ENCODE measurements at regions not wholly inside any gene's neighbourhood (a gene's known extent, or its start where the extent isn't known, plus 50 kb on each side); places are given as distances from the start of the nearest gene placed in this dataset.

DNA sequence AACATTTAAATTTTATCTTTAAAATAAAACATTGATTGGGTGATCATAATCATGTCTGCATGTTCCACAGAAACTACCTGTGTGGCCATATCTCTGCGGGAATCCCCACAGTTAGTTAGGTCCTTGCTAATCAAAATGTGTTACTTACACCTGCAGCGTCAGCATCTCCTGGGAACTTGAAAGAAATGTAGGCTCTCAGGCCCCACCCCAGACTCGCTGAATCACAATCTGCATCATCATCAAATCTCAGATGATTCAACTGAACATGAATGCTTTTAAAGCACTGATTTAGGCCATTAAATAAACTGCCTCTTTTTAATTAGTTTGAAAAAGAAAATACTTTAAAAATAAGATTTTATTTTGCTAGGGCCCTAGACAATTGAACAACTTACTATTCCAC is 577.8 kb downstream of the PYDC2 start:
- ATAC-seq = no peak
- DNase-seq = no peak
- Histone ChIP-seq H3K9me3 (no peaks in the 10 kb centered on the region), H3K27ac (no peak overlapping the region), H3K4me3 (no peak overlapping the region), H3K27me3 (ENCODE audit: insufficient read depth in 3 of 3, low read length in 2 of 3) (peaks cover 0 to 2% (median 0%) of the 10 kb centered on the region in 3 donors), H3K36me3 (ENCODE audit: insufficient read depth in 1 of 2, low read depth in 1 of 2) (no peaks in the 10 kb centered on the region), H3K4me1 (no peaks in the 10 kb centered on the region)
- TF ChIP-seq, protein P1, sequence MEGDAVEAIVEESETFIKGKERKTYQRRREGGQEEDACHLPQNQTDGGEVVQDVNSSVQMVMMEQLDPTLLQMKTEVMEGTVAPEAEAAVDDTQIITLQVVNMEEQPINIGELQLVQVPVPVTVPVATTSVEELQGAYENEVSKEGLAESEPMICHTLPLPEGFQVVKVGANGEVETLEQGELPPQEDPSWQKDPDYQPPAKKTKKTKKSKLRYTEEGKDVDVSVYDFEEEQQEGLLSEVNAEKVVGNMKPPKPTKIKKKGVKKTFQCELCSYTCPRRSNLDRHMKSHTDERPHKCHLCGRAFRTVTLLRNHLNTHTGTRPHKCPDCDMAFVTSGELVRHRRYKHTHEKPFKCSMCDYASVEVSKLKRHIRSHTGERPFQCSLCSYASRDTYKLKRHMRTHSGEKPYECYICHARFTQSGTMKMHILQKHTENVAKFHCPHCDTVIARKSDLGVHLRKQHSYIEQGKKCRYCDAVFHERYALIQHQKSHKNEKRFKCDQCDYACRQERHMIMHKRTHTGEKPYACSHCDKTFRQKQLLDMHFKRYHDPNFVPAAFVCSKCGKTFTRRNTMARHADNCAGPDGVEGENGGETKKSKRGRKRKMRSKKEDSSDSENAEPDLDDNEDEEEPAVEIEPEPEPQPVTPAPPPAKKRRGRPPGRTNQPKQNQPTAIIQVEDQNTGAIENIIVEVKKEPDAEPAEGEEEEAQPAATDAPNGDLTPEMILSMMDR (IDR thresholded peaks at IDR 0.05) = no peak
- intact Hi-C loops (cut with DNase I) = no loop called here
- 62 to 68% (median 62%) methylated on average over 3 of the region's 3 CpGs for WGBS, 3 donors

DNA sequence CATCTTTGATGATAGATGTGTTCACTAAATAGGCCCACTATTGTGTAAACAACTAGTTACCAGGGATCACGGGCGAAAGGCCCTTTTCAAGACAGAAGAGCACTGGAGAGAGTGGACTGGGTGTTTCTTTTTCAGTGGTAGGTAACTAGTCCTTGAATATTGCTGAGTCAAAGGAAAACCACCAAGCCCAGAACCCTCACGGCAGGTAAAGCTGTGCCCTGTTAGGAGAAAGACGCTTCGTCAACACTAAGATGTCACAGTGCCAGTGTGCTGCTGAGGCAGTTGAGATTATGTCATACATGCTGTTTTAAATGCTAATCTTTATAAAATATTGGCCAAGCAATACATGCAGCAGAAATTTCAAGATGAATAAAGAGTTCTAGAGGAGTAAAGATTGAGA is 578.6 kb downstream of the PYDC2 start:
- Histone ChIP-seq H3K4me1 (no peaks in the 10 kb centered on the region), H3K36me3 (ENCODE audit: insufficient read depth in 1 of 2, low read depth in 1 of 2) (no peaks in the 10 kb centered on the region), H3K27me3 (ENCODE audit: insufficient read depth in 3 of 3, low read length in 2 of 3) (peaks cover 0 to 2% (median 0%) of the 10 kb centered on the region in 3 donors), H3K9me3 (no peaks in the 10 kb centered on the region), H3K4me3 (no peak overlapping the region), H3K27ac (no peak overlapping the region)
- ATAC-seq (no peak), DNase-seq (no peak)
- intact Hi-C loops (cut with DNase I) = no loop called here
- TF ChIP-seq, protein P1 (IDR thresholded peaks at IDR 0.05) = no peak
- WGBS, 3 donors = 27 to 79% (median 70%) methylated on average over 5 of the region's 5 CpGs

DNA sequence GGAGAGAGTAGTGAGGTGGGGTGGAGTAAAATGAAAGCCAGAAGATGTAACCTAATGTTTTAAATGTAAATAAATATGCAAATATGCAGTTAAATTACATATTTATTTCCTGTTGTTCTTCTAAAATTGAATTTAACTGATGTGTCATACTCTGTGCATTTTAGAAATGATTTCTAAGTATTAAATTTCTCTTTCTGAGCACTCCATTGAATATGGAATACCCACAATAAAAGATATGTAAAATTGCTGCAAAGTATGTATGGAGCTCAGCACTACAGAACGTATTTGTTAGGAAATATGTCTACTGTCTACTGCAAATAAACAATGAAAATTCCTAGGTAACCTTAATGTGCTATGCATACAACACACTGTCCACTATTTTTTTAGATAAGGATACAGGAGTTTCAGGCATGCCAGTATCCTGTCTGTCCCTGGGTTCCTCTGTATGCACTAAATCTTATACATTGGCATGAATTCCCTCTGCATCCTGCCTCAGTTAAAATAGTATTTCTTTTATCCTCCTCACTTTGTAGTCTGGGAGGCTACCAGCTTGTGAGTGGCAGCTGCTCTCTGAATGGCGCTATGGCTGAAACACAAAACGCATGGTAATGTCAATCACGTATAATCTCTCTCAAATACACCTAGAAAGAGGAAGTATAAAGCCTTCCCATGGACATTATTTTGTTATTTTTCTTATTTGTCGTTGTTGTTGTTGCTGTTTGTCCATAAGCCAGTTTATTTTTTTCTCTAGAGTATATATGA is 579.5 kb downstream of the PYDC2 start:
- DNase-seq (no peak), ATAC-seq (no peak)
- Histone ChIP-seq H3K4me3 (no peak overlapping the region), H3K4me1 (no peaks in the 10 kb centered on the region), H3K36me3 (ENCODE audit: insufficient read depth in 1 of 2, low read depth in 1 of 2) (no peaks in the 10 kb centered on the region), H3K27me3 (ENCODE audit: insufficient read depth in 3 of 3, low read length in 2 of 3) (peaks cover 0 to 2% (median 0%) of the 10 kb centered on the region in 3 donors), H3K27ac (no peak overlapping the region), H3K9me3 (no peaks in the 10 kb centered on the region)
- TF ChIP-seq, protein P1 (IDR thresholded peaks at IDR 0.05) = no peak
- WGBS, 3 donors = 68 to 81% (median 76%) methylated on average over 5 of the region's 5 CpGs
- intact Hi-C loops (cut with DNase I) = no loop called here

DNA sequence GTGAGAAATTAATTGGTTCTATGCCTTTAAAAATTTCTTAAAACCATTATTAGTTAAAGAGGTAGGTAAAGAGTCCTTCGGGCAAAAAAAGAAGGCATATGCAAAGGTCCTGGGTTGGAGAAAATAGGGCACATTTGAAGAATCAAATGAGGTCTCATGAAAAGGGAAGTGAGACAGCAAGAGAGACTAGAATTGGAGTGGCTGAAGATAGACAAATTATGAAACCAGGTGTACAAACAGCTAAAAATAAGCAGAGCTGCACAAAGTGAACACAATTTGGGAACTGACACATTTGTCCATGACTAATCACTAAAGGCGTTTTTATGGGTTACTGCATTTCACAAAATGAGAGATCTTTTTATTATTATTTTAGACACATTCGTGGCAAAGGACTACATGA is 581.2 kb downstream of the PYDC2 start:
- TF ChIP-seq, protein P1 (IDR thresholded peaks at IDR 0.05) = no peak
- DNase-seq (no peak), ATAC-seq (no peak)
- 63 to 76% (median 73%) methylated on average over 3 of the region's 3 CpGs for whole genome bisulfite sequencing, 3 donors
- Histone ChIP-seq H3K27ac (no peak overlapping the region), H3K27me3 (ENCODE audit: insufficient read depth in 3 of 3, low read length in 2 of 3) (peaks cover 0 to 2% (median 0%) of the 10 kb centered on the region in 3 donors), H3K4me3 (no peak overlapping the region), H3K4me1 (no peaks in the 10 kb centered on the region), H3K9me3 (no peaks in the 10 kb centered on the region), H3K36me3 (ENCODE audit: insufficient read depth in 1 of 2, low read depth in 1 of 2) (no peaks in the 10 kb centered on the region)
- intact Hi-C loops (cut with DNase I) = no loop called here

DNA sequence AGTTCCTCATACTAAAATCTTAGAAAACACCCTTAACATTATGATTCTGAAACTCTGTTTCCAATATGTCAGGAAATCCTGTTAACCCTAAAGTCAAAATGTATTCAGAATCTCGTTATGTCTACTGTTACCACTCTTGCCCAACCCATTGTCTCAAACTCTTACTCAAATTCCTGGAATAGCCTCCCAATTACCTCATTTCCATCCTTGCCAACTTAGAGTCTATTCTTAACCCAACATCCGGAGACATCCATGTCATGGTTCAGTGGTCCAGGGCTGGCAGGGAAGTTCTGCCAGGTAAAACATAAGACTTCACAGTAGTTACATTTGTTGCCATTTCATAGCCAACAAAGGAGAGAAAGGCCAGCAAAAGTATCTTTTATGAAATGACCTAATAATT is 593.9 kb downstream of the PYDC2 start:
- DNase-seq (no peak), ATAC-seq (no peak)
- H3K4me1 ChIP-seq = no peaks in the 10 kb centered on the region
- no peak overlapping the region for H3K4me3 ChIP-seq
- TF ChIP-seq, protein P1 (IDR thresholded peaks at IDR 0.05) = no peak
- H3K9me3 ChIP-seq = no peaks in the 10 kb centered on the region
- no peak overlapping the region for H3K27ac ChIP-seq
- no peaks in the 10 kb centered on the region for H3K36me3 ChIP-seq (ENCODE audit: insufficient read depth in 1 of 2, low read depth in 1 of 2)
- intact Hi-C loops (cut with DNase I) = no loop called here
- 9 to 22% (median 16%) methylated on average over 2 of the region's 2 CpGs for WGBS, 3 donors
- H3K27me3 ChIP-seq (ENCODE audit: insufficient read depth in 3 of 3, low read length in 2 of 3) = no peaks in the 10 kb centered on the region
